ENCODE measurements at regions not wholly inside any gene's neighbourhood (a gene's known extent, or its start where the extent isn't known, plus 50 kb on each side); places are given as distances from the start of the nearest gene placed in this dataset.
"Not testable (repeated sequence)": the region's sequence is repeated elsewhere in the genome, so short reads cannot be mapped to it uniquely, and the experiment has no call there.

GRCh38 chr7:106566672-106567071, 94.3 kb downstream of the CCDC71L start:
- WGBS, 3 donors: 68 to 79% (median 72%) methylated on average over 2 of the region's 2 CpGs
- no peak overlapping the region for H3K27ac ChIP-seq (ENCODE audit: low read depth, low read length)

GRCh38 chr7:106566196-106566595, 94.8 kb downstream of the CCDC71L start:
- 75 to 84% (median 78%) methylated on average over 6 of the region's 6 CpGs for WGBS, 3 donors
- no peak overlapping the region for H3K27ac ChIP-seq (ENCODE audit: low read depth, low read length)

- H3K27ac ChIP-seq (ENCODE audit: low read depth, low read length): no peak overlapping the region
- WGBS, 3 donors: 83 to 92% (median 90%) methylated on average over 1 of the region's 1 CpG
Observed at GRCh38 chr7:106565428-106565827, 95.5 kb downstream of the CCDC71L start.

- 57 to 67% (median 64%) methylated on average over 3 of the region's 3 CpGs for WGBS, 3 donors
- no peak overlapping the region for H3K27ac ChIP-seq (ENCODE audit: low read depth, low read length)
Observed at GRCh38 chr7:106563466-106564150, 97.3 kb downstream of the CCDC71L start.

DNA sequence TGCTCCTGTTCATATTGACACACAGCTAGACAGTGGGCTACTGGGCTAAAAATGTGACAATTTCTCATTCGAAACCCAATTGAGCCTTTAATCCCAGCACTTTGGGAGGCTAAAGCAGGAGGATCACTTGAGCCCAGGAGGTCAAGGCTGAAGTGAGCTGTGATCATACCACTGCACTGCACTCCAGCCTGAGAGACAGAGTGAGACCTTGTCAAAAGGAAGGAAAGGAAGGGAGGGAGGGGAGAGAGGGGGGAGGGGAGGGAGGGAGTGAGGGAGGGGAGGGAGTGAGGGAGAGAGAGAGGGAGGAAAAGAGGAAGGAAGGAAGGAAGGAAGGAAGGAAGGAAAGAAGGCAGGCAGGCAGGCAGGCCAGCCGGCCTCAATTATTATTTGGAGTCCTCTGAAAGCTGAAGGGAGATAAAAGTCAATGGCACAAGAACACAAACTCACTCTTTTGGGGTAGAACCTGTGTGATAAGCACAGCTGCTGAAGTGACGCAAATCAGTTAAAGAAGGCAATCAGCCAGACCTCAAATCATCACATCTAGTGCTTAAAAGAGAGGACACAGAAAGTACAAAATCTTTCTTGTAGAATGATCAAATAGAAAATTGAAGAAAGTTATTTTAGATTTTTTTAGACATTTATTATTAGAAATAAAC, 98.1 kb downstream of the CCDC71L start:
- WGBS, 3 donors: 72 to 84% (median 77%) methylated on average over 3 of the region's 3 CpGs
- H3K27ac ChIP-seq (ENCODE audit: low read depth, low read length): no peak overlapping the region

GRCh38 chr7:106561666-106562411, 99.1 kb downstream of the CCDC71L start:
- 89 to 95% (median 95%) methylated on average over 4 of the region's 4 CpGs for WGBS, 3 donors

DNA sequence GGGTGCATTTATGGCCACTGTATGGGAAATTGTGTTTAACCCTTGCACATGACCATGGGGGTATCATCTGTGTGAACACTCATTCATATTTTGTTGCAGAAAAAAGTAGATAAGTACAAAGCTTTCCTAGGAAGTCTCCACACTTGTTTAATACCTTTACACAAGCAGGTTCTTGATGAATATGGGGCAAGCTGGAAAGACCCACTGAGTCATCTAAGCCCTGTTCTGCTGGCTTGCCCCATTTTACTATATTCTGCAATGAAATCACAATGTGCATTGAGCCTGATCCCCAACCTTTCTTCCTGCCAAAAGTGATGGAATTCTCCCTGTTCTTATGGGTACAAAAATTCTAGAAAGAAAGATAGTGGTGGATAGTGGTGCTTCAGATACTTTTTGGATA, 99.8 kb downstream of the CCDC71L start:
- no peak overlapping the region for H3K27ac ChIP-seq (ENCODE audit: low read depth, low read length)

More at GRCh38 chr7:106561666-106562411, 99.1 kb downstream of the CCDC71L start:
- H3K27ac ChIP-seq (ENCODE audit: low read depth, low read length): no peak overlapping the region

- 84 to 94% (median 93%) methylated on average over 5 of the region's 5 CpGs for WGBS, 3 donors
- H3K27ac ChIP-seq (ENCODE audit: low read depth, low read length): no peak overlapping the region
Observed at GRCh38 chr7:106560482-106560881, 100.5 kb downstream of the CCDC71L start.

DNA sequence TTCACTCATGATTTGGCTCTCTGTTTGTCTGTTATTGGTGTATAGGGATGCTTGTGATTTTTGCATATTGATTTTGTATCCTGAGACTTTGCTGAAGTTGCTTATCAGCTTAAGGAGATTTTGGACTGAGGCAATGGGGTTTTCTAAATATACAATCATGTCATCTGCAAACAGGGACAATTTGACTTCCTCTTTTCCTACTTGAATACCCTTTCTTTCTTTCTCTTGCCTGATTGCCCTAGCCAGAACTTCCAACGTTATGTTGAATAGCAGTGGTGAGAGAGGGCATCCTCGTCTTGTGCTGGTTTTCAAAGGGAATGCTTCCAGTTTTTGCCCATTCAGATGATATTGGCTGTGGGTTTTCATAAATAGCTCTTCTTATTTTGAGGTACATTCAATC, 104.7 kb downstream of the CCDC71L start:
- not testable (repeated sequence) for H3K27ac ChIP-seq (ENCODE audit: low read depth, low read length)
- WGBS, 3 donors: 51 to 69% (median 68%) methylated on average over 2 of the region's 2 CpGs

- WGBS, 3 donors: 97 to 100% (median 100%) methylated on average over 1 of the region's 1 CpG
Observed at GRCh38 chr7:106554623-106555022, 106.3 kb downstream of the CCDC71L start.

DNA sequence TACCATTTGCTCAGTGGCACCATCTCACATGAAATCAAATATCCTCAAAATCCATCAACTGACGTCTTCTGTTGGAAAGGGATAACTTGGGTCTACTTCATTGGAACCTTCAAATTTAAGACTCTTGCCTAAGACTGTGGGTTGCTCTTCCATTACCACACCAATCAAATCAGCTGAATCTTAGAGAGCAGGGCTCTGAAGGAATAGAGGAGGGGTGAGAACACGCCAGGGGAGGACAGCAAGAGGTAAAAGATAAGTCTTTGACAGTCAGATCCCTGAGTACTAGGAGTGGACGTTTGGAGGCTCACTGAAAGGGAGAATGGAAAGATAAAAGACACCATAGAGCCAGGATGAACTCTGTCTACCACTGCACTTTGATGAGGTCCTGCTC, 107.5 kb downstream of the CCDC71L start:
- 65 to 84% (median 84%) methylated on average over 3 of the region's 3 CpGs for WGBS, 3 donors

More at GRCh38 chr7:106554623-106555022, 106.3 kb downstream of the CCDC71L start:
- not testable (repeated sequence) for H3K27ac ChIP-seq (ENCODE audit: low read depth, low read length)

GRCh38 chr7:106552645-106553445, 108.1 kb downstream of the CCDC71L start:
- no peak overlapping the region for H3K27ac ChIP-seq (ENCODE audit: low read depth, low read length)
- 82 to 88% (median 82%) methylated on average over 5 of the region's 5 CpGs for WGBS, 3 donors

More for the DNA sequence above, 107.5 kb downstream of the CCDC71L start:
- no peak overlapping the region for H3K27ac ChIP-seq (ENCODE audit: low read depth, low read length)

DNA sequence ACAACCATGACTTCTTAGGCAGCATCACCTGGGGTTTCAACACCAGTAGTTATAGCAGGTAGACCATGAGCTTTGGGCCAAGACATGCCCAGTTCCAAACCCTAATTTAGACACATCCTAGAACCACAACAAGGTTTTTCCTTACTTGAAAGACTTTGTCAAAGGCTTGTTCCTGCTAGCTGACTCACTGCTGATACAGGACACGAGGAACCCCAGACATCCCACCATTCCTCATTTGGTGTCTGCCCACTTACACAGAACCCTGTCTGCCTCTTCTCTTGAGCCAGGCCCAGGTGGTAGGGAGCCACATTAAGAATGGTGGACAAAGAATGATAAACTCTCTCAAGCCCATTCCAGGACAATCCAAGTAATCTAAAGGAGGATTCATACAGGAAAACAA, 109.0 kb downstream of the CCDC71L start:
- H3K27ac ChIP-seq (ENCODE audit: low read depth, low read length): no peak overlapping the region
- WGBS, 3 donors: 82 to 94% (median 91%) methylated on average over 1 of the region's 1 CpG

- H3K27ac ChIP-seq (ENCODE audit: low read depth, low read length): no peak overlapping the region
Observed at GRCh38 chr7:106548491-106548890, 112.5 kb downstream of the CCDC71L start.

GRCh38 chr7:106545275-106545674, 115.7 kb downstream of the CCDC71L start:
- WGBS, 3 donors: 66 to 84% (median 75%) methylated on average over 3 of the region's 3 CpGs
- no peak overlapping the region for H3K27ac ChIP-seq (ENCODE audit: low read depth, low read length)

GRCh38 chr7:106543221-106543757, 117.7 kb downstream of the CCDC71L start:
- 83 to 85% (median 83%) methylated on average over 3 of the region's 3 CpGs for WGBS, 3 donors
- no peak overlapping the region for H3K27ac ChIP-seq (ENCODE audit: low read depth, low read length)

DNA sequence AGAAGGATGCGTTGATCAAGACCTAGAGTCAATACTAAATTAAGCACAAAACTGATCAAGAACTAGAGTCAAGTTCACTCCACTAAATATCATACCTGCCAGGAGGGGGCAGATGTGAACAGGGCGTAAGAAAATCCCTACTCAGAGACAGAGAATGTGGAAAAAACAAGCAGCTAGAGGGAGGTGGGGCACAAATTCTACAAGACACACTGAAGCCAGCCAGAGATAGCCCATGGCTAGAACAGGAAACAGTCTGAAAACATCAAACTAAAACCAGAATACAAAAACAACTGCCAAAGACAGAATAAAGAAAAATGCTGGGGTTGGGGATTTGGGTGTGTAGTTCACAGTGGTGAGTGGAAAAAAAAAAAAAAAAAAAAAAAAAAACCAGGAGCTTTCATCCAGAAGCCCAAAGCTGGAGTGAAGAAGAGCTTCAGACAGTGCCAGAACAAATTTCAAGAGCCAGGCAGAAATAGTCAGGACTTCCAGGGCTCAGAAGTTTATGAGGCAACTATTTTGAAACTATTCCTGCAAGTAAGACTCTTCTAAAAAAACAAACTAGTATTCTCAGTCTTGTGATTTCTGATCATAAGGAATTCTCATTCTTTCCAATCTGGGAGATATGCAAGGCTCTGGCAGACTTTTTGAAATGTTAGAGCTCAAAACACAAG, 118.3 kb downstream of the CCDC71L start:
- no peak overlapping the region for H3K27ac ChIP-seq (ENCODE audit: low read depth, low read length)
- WGBS, 3 donors: 14 to 21% (median 19%) methylated on average over 2 of the region's 2 CpGs

DNA sequence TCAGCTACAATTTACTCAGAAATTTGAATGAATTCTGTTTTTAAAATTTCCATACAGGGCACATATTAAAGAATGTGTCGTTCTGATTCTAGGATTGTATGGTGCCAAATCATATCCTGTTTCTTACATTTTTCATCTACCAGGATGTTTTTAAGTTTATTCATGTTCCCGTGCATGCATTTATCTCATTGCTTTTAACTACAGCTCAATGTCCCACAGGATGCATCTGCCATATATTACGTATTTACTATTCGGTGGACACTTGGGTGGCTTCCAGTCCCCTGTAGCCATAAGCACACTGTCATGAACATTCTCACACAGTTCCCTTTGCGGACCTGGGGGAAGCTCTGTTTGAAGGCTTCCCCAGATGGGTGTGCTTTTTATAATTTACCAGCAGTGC, 122.3 kb downstream of the CCDC71L start:
- H3K27ac ChIP-seq (ENCODE audit: low read depth, low read length): no peak overlapping the region
- WGBS, 3 donors: 57 to 64% (median 64%) methylated on average over 5 of the region's 5 CpGs
